Glomerular visceral epithelial cell (primary cell): ENCODE measurements at regions not wholly inside any gene's neighbourhood (a gene's known extent, or its start where the extent isn't known, plus 50 kb on each side); places are given as distances from the start of the nearest gene placed in this dataset.
A peak's percentile ranks its signal among the peaks of the same experiment; 100 is the strongest.
"Not testable (repeated sequence)": the region's sequence is repeated elsewhere in the genome, so short reads cannot be mapped to it uniquely, and the experiment has no call there.

ENCODE experiments used
- DNase-seq: peaks from one replicate; pipeline ENCODE4 v3.0.0-alpha.2; 2016; ENCODE audit errors: extremely low spot score

DNA sequence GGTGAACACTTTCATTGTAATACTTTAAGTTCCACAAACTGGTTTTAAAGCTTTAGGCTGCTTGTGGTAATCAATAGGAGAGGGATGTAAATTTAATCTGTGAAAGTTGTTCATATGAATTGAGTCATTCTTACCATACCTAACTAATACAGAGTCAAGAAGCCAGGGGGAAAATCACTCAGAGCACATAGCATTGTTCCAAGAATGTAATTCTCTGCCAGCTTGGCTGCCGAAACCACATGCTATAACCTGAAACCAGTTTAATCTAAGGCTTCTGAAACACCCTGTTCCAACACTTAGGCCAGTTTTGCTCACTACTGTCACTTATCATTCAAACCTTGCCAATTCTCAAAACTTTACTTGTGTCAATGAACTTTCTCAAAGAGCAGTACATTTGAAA lies 528.8 kb upstream of the GRAMD2B start:
- no peak for DNase-seq

DNA sequence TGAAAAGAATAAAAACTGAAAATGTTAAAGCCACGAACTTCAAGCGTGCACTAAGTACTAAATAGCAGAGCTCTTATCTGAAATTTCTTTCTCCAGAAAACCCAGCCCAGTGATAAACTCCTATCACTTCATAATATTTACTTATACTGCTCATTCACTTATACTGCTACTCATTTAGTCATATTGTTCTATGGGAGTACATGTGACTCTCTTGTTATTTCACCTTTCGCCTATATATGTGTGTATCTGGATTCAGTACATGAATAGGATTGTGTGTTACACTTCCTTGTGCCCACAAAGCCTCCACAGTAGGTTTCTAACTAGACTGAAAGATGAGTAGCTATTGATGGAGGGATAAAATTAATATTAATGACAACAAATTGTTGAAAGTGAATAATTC lies 526.8 kb upstream of the GRAMD2B start:
- DNase-seq = no peak

DNA sequence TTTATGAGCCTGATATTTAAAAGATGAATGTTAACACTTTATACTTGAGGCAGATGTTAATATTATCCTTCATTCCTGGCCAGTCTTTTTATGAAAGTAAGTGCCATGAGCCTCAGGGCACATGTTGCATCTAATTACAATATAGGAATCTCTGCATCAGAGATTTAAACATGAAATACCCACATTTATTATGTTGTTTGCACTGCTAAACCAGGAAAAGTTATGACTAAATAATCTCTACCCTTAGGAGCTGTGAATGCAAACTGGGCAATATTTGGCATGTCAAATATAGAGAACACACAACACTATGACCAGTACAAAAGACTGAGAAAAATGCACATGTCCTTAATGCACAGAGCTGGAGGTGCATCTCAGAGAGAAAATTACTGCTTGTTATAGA lies 526.1 kb upstream of the GRAMD2B start:
- DNase-seq = no peak

DNA sequence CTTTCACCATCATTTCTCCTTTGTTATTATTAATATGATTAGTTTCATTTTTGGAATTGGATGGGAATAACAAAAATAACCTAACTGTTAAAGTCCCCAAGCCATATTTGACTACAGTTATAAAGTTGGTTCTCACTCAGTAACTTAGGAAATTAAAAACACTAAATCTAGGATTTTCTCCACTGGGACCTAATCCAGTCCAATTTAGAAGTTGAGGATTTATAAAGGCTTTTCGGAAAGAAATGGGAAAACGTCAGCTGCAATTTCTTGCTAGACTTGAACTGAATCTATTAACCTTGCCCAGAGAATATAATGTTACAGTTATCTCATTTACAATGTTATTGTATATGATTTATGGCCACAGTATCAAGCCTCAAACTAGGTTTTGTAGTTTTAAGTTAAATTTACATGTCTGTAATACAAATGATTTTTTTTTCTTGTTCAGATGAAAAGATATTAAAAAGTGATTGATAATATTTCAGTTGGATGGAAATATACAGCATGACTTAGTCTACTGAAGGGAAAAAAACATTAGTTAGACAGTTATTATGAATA lies 524.3 kb upstream of the GRAMD2B start:
- DNase-seq = no peak

DNA sequence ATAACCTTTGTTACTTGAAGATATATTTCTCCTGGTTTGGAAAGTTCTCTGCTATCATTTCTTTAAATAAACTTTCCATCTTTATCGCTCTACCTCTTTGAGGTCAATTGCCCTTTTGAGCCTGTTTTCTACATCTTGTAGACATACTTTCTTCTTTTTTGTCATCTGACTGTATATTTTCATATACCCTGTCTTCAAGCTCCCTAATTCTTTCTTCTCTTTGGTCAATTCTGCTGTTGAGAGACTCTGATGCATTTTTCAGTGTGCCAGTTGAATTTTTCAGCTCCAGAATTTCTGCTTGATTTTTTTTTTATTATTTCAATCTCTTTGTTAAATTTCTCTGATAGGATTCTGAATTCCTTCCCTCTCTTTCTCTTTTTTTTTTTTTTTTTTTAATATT lies 511.2 kb upstream of the GRAMD2B start:
- DNase-seq = no peak

DNA sequence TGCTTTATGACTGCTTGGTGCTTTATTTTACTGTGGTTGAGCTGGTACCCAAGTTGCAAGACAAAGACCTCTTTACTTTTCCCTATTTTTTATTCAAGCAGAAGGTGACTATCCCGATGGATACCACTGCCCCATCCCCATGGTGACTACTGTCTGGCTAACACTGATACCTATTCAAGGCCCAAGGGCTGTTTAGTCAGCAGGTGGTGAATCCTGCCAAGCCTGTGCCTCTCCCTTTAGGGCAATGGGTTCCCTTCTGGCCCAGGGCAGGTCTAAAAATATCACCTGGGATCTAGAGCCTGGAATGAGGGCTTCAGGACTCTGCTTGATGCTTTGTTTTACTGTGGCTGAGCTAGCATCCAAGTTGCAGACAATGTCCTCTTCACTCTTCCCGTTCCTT lies 510.0 kb upstream of the GRAMD2B start:
- DNase-seq = no peak

DNA sequence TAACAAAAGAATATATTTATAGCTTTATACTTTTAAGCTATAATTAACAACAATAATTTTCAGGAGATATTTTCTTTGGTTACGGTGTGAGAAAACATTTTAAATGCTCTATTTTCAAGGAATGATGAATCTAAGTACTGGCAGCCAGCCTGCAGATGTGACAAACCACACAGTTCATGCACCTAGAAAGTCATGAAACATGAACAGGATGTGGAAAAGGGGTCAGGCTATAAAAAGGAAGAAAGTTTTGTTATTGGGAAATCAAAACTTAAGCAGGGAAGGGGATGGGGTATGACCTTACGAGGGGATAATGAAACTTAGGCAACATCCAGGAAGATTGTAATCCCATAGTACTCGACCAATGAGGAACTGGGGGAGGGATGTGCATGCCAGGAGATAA lies 508.7 kb upstream of the GRAMD2B start:
- DNase-seq = no peak

DNA sequence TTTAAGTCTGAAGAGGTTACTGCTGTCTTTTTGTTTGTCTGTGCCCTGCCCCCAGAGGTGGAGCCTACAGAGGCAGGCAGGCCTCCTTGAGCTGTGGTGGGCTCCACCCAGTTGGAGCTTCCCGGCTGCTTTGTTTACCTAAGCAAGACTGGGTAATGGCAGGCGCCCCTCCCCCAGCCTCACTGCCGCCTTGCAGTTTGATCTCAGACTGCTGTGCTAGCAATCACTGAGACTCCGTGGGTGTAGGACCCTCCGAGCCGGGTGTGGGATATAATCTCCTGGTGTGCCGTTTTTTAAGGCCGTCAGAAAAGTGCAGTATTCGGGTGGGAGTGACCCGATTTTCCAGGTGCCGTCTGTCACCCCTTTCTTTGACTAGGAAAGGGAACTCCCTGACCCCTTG lies 499.3 kb upstream of the GRAMD2B start:
- DNase-seq = not testable (repeated sequence)

DNA sequence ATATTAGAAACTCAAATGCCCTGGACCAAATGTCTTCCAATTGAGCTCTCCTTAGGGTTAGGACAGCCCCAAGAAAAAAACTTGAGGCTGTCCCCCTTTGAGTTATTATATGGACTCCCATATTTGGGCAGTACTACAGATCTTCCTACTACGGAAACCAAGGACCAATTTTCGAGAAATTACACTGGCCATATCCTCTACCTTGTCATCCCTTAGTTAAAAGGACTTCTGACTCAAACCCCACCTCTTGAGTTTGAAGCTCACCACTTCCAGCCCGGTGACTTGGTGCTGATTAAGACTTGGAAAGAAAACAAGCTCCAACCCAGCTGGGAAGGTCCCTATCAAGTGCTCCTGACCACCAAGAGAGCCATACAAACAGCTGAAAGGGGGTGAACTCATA lies 497.0 kb upstream of the GRAMD2B start:
- DNase-seq = no peak

DNA sequence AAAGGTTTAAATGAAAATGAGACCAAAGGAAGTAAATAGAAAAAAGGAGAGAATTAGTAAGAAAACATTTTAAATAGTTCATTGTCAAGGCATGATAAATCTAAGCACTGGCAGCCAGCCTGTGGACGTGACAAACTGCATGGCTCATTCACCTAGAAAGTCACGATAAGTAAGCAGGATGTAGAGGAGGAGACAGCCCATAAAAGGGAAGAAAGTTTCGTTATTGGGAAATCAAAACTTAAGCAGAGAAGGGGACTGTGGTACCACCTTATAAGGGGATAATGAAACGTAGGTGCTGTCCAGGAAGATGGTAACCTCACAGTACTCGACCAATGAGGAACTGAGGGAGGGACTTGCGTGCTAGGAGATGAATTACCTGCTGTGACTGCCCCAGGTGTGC lies 494.5 kb upstream of the GRAMD2B start:
- peak; percentile 4 for DNase-seq

DNA sequence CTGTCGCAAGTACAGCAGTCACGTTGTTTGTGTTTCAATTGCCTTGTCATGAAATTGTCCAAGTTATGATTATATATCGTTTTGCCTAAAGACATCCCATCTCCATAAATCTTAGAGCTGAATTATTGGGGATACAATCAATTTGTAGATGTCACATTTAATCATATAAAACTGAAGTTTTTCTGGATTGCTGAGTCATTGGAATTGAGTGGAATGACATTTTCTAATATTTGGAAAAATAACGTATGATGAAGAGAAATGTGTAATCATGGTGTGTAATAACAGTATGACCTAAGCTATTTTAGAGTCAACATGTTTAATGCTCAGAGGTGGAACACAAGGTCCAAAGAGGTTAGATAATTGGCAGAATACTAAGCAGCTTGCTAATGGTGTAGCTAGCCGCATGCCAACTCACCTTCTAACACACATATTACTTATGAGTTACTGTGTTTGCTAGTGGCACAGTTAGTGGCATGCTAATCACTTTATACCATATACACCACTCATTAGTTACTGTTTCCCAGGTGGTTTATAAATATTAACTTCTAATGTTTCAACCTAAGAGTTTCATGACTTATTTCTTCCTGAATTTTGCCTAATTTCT lies 473.1 kb upstream of the GRAMD2B start:
- no peak for DNase-seq

DNA sequence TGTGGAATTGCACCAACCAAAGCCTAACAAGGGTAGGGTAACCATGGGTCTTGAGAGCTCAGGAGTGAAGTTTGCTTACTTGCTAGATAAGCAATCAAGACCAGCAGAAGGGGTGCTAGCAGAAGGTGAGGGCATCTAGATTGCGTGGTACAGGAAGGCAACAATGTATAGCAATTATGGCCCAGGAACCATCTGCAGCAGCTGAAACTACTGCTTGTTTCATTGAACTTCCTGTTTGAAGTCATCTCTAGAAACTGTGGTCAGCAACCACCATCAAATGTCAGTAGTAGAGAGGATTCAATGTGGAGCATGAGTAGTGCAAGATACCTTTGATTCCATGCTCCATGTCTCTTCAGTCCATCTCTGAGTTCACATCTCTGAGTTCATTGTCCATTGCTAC lies 462.1 kb upstream of the GRAMD2B start:
- DNase-seq = no peak

DNA sequence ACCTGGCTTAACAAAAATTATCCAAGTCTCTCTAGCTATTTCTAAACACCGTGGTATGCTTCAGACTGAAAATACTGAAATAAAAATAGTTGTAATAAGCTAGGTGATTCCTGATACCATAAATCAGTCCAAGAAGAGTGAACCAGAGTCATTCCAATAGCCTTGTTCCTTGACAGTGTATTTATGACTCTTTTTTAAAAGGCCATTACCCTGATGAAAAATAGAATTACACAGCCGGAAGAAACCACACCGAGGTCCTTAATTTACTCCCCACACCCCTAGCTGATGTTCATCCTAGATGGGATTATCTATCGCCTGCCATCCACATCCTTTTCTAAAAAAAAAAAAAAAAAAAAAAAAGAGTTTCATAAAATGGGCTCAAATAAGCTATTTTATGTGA lies 457.6 kb upstream of the GRAMD2B start:
- DNase-seq = no peak

DNA sequence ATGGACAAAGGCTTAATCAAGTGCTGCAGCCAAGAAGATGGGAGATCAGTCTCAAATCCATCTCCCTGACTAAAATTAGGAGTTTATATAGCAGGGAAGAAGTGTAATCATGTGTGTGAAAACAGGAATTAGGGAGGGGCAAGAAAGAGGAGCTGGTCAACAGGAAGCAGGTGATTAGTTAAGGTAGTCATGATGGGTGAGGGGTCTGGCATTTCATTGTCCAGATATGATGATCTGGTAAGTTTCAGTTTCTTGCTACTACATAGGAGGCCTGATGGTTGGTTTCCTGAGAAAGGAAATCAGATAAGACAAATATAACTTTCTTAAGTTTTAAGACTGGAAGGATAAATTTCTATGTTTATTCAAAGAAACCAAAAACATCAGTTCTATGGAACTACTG lies 455.6 kb upstream of the GRAMD2B start:
- DNase-seq = no peak

DNA sequence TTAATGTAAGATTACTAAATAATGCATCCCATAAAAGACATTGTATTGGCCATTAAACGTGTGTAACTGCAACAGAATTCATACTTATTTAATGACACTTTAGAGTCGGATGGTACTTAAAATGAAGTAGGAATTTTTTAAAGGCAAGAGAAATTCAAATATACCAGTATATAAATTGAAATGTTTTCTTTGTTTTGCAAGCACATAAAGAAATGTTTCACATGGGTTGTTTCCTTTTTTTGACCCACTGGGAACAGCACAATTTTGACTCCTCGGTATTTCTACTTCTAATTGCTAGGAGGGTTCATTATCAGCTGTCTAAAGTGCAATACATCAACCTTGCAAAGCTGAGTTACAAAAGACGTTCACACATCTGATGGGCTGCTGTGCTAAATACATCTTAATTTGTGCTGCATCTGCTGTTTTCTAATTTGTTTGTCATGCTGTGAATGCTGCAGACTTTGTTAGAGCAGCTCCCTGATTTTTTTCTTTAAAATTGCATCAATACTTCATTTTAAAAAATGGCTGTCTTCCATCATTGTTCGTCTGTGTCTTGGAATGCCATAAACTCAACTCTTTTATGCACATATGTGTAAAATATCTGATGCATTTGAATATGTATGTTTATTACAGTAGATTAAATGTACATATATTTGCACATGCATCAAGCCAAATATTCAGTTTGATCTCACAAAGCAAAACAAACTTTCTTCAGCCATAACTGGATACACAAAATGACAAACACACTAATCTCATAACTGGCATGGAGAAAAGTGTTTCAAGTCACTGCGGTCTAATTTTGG lies 454.0 kb upstream of the GRAMD2B start:
- no peak for DNase-seq

DNA sequence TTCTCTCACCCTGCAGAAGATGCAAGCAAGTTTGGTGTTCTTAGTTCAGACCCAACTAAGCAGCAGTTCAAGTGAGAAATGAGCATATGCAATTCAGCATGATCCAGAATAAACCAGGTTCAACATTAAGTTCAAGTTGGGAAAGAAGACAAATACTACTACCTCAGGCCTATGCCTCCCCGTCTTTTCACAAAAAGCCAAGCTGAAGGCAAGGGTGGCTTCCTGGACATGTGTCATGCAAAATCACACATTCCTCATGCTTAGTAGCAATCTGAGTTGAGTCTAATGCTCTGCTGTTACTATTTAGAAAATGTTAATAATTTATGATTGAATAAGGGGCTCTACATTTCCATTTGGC lies 453.4 kb upstream of the GRAMD2B start:
- DNase-seq = no peak

DNA sequence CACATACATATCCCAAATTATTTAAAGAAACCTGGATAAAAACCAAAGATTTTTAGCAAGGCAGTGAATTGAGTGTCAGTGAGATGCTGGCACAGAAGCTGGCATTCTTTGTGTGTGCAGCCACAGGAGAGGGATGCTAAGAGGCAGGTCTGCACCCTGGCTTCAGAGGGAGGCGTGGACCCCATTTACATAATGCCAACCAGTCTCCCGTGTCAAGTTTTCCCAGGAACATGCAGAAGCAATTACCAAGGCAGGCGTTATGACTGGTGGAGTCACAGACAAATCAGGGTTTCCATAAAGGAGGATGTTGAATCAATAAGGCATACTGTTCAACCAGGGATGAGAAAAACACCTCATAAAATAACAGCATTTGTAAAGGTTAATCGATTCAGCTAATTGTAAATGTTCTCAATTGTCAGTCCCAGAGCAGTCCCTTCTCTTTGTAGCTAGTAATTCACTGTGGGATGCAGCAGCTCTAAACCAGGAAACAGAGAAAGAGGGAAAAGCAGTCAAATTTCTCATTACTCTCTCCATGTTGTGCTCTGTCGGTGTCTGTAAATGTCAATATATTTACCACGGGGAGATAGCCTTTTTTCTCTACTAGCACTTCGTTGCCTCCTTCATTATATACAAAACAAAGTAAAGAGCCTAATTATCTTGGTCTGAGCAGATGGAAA lies 452.4 kb upstream of the GRAMD2B start:
- DNase-seq = no peak

DNA sequence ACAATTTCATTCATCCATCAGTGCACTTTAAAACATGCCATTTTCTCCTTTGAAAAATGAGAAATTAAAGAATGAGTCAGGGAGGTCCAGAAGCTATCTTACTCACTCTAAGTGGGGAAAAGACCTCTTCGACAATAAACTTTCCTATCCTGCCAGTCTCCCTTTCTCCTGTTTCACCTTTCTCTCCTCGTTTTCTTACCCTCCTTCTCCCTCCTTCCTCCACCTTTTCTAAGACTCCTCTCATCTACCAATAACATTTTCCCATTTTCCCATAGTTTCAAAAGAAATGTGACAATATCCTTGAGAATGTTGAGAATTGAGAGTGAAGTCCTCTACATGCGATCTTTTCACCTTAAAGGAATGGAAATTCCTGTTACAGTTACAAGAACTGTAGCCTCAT lies 450.5 kb upstream of the GRAMD2B start:
- no peak for DNase-seq

DNA sequence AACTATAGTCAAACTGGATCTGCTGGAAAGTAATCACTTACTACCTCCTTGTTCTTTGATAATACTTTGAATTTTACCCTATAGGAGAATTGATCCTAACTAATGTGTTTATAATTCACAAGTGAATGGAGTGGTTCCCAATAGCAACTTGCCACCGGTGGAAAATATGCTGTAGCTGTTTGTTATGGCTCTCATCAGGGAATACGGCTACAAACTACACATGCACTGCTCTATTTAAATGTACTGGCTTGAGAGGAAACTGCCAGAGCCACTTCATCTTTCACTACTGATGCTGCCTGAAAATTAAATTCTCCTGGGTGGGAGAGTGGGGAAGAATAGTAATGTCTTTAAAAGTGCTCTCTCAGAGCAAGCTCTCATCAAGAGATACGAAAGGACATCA lies 448.5 kb upstream of the GRAMD2B start:
- no peak for DNase-seq

DNA sequence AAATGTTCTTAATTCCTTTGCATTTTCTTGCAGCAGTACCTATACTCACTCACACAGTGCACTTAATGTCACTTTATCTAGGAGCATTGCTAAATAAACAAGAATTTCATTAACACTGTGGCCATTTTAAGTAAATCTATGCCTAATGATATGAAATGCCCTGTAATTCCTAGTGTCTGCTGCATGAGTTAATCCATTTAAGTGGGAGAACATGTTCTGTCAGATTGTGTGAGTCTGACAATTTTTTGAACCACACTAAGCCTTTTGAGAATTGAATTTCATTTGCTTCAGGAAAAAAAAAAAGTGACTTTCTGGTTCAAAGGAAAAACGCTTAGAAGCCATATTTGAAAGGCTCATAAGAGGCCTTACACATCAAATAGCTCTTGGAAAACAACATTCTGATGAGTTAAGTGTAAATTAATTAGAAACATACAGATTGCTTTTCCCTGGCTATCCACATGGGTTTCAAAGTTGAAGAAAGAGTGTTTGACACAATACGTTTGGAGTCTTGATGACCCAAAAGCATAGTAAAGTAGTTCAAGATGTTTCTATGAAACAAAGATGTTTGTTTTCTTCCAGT lies 446.7 kb upstream of the GRAMD2B start:
- no peak for DNase-seq

DNA sequence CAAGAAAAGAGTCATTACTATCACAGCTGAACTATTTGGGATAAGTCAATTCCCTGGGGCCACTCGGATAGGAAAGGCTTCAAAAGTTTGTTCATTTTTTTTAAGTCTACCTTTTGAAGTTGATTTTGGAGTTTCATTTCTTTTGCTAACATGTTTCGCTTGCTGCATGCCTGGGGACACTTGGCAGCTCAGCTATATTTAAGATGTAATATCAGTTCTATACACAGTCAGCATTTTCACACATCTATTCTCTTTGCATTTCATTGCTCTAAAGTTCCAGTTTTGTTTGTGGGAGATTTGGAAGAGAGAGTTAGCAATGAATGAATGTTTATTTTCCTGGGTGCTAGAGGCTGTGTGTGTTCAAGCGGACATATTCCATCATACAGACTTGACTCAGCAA lies 445.2 kb upstream of the GRAMD2B start:
- no peak for DNase-seq

DNA sequence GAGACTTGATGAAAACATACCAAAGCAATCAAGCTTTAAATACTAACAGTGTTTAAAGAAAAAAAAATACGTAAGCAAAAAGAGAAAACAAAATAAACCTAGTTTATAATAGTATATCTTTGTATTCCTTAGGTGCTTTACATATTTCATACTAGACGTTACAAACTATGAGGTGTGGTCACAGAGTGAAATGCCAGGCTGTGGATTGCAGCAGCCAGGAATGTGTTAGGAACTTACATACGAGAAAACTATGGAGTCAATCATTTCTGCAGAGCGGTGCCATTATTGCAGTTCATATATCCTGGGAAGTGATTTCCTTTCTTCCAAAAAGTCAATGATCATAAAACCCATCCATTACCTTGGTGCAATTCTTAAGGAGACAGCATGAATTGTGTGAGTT lies 443.6 kb upstream of the GRAMD2B start:
- no peak for DNase-seq

DNA sequence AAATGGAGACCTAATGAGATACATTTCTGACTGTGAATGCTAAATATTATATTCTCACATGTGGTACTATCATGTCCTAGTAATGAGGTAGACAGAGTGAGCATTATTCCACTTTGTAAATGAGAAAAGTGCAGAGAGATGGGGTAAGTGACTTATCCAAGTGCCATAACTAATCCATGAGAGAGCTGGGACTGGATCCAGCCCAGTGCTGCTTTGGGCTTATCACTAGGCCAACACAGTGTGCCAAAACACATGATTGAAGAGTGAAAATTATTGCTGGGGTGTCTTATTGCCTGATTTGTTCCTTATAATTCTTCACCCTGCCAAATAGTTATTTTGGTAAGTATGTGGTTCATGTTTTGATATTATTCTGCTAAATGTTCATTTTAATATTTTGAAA lies 442.2 kb upstream of the GRAMD2B start:
- DNase-seq = no peak
